ENCODE measurements at regions not wholly inside any gene's neighbourhood (a gene's known extent, or its start where the extent isn't known, plus 50 kb on each side); places are given as distances from the start of the nearest gene placed in this dataset.

- TF ChIP-seq CTCF (IDR thresholded peaks at IDR 0.05) (no peak), POLR2AphosphoS5 (IDR thresholded peaks at IDR 0.05) (no peak), POLR2A (IDR thresholded peaks at IDR 0.05) (no peak), EP300 (IDR thresholded peaks at IDR 0.05) (no peak)
These were observed 117.4 kb upstream of the COPS8 start for GRCh38 chr2:236968101-236968879.
